Eye (tissue), 1 donor: ENCODE measurements at regions not wholly inside any gene's neighbourhood (a gene's known extent, or its start where the extent isn't known, plus 50 kb on each side); places are given as distances from the start of the nearest gene placed in this dataset.

Source experiments
- DNase-seq: peaks from one replicate; pipeline ENCODE4 v3.0.0-alpha.2; 2015

- no peak for DNase-seq
These were observed 472.2 kb downstream of the INSC start for GRCh38 chr11:15586741-15587473.

- peak; percentile 27 for DNase-seq
These were observed 474.4 kb downstream of the INSC start for GRCh38 chr11:15589070-15589626.

GRCh38 chr11:15590132-15590531 lies 475.4 kb downstream of the INSC start:
- peak; percentile 48 for DNase-seq

- DNase-seq, result no peak
These were observed 476.4 kb downstream of the INSC start for GRCh38 chr11:15591112-15591537.

- DNase-seq, result no peak
These were observed 479.9 kb downstream of the INSC start for GRCh38 chr11:15594607-15595006.

- DNase-seq, result no peak
These were observed 484.7 kb downstream of the INSC start for GRCh38 chr11:15599376-15599775.

GRCh38 chr11:15602047-15602446 lies 487.3 kb downstream of the INSC start:
- no peak for DNase-seq

- peak; percentile 46 for DNase-seq
These were observed 488.3 kb downstream of the INSC start for GRCh38 chr11:15602785-15603567.

GRCh38 chr11:15605094-15605493 lies 490.4 kb downstream of the INSC start:
- DNase-seq, result no peak

- no peak for DNase-seq
These were observed 492.8 kb downstream of the INSC start for GRCh38 chr11:15607361-15608036.

- DNase-seq, result no peak
These were observed 494.7 kb downstream of the INSC start for GRCh38 chr11:15609445-15609844.

GRCh38 chr11:15610881-15611280 lies 496.2 kb downstream of the INSC start:
- no peak for DNase-seq

- no peak for DNase-seq
These were observed 498.5 kb downstream of the INSC start for GRCh38 chr11:15613251-15613650.

- no peak for DNase-seq
These were observed 499.1 kb downstream of the INSC start for GRCh38 chr11:15613789-15614188.

- DNase-seq, result peak; percentile 61
These were observed 500.8 kb downstream of the INSC start for GRCh38 chr11:15615398-15616096.

GRCh38 chr11:15616130-15617105 lies 501.7 kb downstream of the INSC start:
- DNase-seq, result peak; percentile 35

- no peak for DNase-seq
These were observed 502.4 kb downstream of the INSC start for GRCh38 chr11:15617126-15617525.

- DNase-seq, result no peak
These were observed 503.9 kb downstream of the INSC start for GRCh38 chr11:15618583-15619032.

GRCh38 chr11:15621565-15621964 lies 506.8 kb downstream of the INSC start:
- DNase-seq, result no peak

- DNase-seq, result peak; percentile 39
These were observed 507.6 kb downstream of the INSC start for GRCh38 chr11:15622231-15622890.

- DNase-seq, result no peak
These were observed 510.0 kb downstream of the INSC start for GRCh38 chr11:15624701-15625100.
